Esophagus mucosa (tissue), 1 donor: ENCODE measurements at regions not wholly inside any gene's neighbourhood (a gene's known extent, or its start where the extent isn't known, plus 50 kb on each side); places are given as distances from the start of the nearest gene placed in this dataset.
"Not testable (repeated sequence)": the region's sequence is repeated elsewhere in the genome, so short reads cannot be mapped to it uniquely, and the experiment has no call there.

ENCODE experiments used
- ATAC-seq: fragments of 200-7000 bp; cut with Tn5 transposase; one replicate; pipeline ENCODE4 v1.9.1; 2020
- donor health status: DM: yes; HTN: yes; CAD: no.

DNA sequence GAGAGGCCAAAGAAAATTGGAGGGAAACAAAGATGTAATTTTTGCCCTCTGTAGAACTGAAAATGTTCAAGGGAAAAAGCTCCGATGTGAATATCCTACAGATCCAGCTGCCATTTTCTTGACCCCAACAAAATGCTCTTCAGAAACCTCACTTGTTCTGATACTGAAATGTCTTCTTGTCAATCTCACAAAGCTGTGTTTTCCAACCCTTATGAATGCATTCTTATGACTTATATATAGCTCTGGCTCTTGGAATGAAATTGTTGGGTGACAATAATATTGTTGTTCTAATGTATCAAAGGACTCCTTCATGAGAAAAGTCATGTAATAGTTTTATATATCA is 157.1 kb upstream of the TGFBR2 start:
- no peak for ATAC-seq

DNA sequence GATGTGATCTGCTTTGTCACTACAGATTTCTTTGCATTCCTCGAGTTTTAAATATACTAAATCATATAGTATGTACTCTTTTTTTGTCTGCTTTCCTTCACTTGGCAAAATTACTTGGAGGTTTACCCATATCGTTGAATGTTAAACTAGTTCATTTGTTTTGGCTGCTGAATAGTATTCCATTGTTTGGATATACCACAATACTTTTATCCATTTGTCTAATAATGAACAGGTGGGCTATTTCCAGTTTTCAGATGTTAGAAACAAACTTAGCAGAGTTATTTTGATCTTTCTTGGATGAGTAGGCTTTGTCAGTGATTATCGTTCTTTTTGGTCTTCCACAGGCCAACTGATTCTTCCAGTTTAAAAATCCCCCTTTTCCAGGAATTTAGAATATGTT is 154.0 kb upstream of the TGFBR2 start:
- ATAC-seq = no peak

DNA sequence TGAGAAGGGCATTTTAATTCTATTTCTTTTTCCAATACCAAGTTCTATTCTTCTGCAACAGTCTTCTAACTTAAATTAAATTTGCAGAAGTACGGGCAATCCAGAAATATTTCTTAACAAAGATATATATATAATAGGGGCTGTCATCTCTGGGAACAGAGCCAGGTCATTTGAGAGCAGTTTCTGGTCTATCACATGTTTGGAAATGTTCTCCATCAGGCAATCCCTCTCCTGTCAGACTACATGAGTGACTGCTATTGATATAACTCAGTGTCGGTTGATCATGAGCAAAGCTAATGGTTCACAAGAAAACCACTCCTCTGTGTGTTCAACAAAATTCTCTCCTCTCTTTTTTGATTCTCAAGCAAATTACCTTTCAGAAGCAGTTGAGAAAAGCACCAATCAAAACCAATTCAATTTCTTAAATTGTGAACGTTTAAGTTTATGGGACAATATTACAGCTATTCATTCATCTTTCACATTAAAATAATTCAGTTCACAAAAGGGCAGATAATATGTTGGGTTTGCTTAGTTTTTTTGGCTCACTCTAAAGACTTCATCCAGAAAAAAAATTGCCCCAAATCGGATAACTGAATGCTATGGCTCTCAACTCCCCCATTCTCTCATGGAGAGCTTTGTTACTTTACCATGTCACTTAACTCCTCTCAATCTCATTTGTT is 152.9 kb upstream of the TGFBR2 start:
- ATAC-seq = no peak

DNA sequence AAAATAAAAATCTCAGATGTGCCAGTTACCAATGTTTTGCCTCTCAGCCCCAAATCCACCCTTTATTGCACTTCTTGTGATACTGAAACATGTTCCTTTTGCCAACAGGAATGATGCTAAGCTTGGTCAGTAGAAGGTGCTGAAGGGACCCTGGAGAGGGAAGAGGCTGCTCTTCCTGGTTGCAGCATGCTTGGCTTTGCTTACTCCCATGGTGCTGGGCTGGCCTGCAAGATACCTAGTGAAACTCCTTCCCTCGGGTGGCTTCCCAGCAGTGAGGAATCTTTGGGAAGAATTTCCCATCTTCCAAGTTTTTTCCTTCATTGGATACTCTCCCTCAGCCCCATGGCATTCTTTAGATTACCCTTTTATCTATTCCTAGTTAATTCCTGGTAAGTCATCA is 151.8 kb upstream of the TGFBR2 start:
- ATAC-seq = no peak

DNA sequence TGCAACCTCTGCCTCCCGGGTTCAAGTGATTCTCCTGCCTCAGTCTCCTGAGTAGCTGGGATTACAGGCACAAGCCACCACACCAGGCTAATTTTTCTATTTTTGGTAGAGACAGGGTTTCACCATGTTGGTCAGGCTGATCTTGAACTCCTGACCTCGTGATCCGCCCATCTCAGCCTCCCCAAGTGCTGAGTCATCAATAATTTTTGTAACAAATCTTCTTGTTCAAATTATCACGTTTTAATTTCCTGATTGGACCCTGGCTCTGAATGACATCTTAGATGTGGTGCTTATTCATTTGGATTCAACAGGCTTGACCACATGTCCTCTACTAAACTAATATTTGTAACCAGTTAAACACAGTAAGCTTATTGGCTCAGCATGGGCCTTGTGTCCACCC is 151.3 kb upstream of the TGFBR2 start:
- ATAC-seq = not testable (repeated sequence)

DNA sequence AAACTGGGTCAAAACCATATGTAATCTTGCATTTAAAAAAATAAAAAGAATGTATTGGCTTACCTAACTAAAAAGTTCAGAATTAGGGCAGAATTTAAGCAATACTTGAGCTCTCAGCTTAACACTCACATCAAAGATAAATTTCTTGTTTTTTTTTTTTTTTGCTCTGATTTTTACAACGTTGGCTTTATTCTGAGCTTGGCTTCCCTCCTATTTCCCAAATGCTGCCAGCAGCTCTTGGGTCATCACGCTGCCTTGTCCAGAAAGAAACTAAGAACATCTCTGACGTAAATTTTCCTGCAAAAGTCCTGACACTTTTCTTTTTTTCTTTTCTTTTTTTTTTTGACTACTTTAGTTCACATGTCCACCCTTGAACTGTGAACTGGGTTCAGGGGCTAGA is 150.6 kb upstream of the TGFBR2 start:
- no peak for ATAC-seq

DNA sequence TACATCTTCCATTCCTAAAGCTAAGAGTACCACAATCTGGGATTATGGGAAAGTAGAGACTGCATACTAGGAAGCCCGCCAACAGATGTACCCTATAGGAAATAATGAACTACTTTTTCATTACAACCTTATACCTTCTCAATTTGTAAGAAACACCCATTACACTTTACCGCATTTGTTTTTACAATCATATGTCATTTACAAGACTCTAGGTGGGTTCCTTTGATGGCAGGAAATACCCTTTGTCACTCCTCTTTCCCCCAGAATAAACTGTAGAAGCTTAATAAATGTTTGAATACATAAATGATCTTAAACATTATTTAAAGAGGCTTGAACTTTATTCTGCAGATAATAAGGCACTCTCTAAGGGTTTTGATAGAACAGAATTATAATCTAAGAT is 150.1 kb upstream of the TGFBR2 start:
- no peak for ATAC-seq

DNA sequence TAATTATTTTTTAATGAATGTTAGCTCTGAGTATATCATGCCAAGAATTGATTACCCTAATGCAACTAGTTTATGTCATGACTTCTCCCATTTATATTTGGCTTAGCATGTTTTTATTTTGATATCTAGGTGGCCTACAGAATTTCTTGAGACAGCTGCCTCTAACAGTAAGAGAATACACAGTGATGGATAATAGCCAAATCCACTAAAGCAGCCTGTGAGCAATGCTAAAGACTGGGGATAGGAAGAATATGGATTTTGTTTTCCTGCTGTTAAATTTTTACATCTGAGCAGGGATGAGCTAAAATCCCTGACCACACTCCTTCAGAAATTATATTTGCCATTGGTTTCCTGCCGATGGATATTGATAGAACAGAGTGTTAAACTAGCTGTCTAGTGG is 149.3 kb upstream of the TGFBR2 start:
- no peak for ATAC-seq

DNA sequence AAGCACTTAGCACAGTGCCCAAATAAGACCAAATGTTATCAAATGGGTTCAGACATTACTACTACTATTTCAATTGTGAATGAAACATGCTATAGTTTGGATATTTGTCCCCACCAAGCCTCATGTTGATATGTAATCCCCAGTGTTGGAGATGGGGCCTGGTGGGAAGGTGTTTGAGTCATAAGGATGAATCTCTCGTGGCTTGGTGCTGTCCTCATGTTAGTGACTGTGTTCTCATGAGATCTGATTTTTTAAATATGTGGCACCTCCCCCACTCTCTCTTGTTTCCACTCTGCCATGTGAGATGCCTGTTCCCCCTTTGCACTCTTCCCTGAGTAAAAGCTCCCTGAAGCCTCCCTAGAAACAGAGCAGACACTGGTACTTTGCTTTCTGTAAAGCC is 148.7 kb upstream of the TGFBR2 start:
- ATAC-seq = no peak

DNA sequence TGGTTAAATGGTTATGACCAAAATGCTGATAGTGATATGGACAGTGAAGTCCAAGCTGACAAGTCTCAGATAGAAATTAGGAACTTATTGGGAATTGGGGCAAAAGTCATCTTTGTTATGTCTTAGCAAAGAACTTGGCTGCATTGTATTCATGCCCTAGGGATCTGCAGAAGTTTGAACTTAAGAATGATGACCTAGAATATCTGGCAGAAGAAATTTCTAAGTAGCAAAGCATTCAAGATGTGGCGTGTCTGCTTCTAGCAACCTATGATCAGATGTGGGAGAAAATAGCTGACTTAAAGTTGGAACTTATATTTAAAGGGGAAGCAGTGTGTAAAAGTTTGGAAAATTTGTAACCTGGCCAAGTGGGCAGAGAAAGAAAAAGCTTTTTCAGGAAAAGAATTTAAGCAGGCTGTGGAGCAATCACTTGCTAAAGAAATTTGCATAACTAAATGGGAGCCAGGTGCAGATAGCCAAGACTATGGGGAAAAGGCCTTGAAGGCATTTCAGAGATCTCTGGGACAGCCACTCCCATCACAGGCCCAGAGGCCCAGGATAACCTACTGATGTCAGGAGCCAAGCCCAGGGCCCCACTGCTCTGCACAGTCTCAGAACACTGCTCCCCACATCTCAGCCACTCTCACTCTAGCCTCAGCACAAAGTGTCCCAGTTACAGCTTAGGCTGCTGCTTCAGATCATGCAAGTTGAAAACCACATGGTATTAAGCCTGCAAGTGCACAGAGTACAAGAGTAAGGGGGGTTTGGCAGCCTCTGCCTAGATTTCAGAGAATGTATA is 147.8 kb upstream of the TGFBR2 start:
- no peak for ATAC-seq

DNA sequence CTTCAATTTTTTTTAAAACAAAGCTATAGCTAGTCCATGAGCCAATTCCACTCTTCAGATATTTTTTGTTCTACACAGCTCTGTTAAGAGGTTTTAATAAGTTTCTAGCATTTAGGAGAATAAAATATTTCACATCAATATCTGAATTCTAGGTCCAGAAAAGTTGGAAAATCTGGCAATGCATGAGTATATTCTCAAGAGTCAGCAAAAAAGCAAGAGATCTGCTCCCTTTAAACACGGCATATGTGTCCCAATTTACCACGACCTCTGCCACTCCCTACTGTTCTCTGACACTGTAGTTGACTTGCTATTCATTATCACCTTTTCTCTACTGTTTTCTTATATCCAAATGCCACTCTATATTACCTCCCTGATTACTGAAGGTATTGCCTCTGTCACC is 145.1 kb upstream of the TGFBR2 start:
- no peak for ATAC-seq

DNA sequence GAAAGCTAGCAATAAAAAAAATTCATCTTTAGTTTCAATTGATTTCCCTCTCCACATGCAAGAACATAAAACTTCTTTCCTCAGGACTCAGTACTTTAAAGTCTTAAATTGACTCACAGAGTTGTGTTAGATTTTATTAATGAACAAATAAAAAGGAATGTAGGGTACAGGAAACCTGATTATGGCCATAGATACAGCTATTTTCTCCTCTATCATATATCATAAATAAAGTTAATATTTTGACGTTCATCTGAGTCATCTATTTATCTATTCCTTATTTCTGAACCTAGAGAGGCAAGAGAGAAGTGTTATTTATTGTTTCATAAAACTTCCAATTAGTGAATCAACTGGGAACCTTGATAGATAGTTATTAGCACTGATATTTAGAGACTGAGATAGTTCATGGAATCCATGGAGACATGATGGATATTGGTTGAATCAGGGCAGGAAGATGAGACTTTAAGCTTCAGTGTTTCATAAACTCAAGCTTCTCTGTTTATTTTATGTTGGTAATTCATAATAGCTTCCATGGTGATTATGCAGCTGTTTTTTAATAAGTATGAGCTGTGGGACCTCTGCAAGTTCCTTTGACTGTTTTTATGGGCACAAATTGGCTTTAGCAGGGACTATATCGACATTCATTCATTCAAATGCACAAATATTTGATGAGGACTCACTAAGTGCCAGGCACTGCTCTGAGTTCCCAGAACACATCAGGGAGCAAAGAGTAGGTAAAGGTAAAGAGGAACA is 143.5 kb upstream of the TGFBR2 start:
- no peak for ATAC-seq

DNA sequence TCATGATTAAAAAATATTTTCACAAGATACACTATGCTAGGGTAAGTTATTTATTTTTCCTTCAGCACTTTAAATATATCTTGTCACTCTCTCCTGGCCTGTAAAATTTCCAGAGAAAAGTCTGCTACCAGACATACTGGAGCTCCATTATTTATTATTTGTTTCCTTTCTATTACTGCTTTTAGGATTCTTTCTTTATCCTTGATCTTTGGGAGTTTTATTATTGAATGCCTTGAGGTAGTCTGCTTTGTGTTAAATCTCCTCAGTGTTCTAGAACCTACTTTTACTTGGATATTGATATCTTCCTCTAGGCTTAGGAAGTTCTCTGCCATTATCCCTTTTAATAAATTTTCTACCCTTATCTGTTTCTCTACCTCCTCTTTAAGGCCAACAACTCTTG is 142.0 kb upstream of the TGFBR2 start:
- ATAC-seq = no peak

DNA sequence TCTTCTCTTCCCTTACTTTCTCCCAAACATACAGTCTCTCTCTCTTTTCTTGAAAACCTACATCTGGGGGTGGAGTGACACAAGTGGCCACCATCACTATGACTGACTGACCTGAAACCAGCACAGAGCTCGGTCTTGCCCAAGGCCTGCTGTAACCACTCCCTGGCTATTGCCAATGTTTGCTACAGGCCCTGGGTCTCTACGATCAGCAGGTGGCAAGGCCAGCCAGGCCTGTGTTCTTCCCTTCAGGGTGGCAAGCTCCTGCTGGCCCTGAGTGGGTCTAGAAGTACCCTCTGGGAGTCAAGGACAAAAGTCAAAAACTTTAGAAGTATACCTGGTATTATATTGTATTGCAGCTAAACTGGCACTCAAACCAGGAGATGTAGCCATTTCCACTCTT is 140.9 kb upstream of the TGFBR2 start:
- ATAC-seq = no peak

DNA sequence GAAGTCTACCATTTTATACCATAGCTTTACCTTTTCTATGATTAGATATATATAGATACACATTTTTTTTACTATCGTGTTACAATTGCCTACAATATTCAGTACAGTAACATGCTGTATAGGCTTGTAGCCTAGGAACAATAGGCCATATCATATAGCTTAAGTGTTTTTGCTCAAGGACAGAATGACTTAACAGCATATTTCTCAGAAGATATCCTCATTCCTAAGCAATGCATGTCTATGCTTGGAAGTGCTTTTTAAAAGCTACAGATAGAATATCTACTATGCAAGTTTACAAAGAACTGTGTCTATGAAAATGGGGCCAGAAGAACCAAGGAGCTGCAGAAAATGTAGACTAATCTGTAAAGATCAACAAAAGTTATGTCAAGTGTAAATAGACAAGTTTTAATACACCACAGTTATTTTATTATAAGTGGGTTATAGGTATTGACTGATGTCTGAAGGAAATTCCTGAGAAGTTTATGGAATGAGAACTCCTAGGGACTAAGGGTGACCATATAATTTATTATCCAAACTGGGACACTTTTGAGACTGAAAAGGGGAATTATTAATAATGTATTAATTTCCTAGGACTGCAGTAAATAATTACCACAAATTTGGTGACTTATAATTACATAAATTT is 138.7 kb upstream of the TGFBR2 start:
- ATAC-seq = no peak

DNA sequence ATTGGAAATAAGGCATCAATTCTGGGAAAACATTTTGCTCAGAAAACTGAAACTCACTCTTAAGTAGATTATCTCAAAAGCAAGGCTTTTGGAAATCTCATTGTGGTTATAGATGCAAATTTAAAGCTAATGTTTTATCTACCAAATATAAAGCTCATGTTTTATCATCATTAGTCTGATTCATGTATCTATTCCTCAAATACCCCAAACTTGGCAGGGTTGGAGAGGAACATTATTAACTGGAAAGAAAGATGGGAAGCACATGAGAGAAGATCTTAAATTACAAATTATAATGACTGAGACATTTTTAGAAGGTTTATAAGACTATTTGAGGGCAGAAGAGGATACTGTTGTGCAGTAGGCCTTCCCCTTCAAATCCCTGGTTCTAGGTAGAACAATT is 137.3 kb upstream of the TGFBR2 start:
- no peak for ATAC-seq

DNA sequence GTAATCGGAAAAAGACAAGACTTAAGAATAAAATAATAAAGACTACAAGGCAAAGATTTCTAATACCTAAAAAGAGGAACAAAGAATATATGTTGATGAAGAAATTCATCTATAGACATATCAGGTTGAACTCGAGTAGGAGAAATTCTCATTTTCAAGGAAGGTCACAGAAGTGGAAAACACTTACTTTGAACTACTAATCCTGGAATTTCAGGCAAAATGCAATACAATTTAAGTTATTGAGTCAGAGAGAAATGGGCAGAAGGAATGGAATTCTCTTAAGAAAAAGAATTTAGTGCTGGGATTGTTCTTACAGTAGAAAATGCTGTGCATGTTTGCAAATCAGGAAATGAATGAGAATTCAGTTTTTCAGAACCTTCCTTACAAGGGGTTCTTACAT is 135.9 kb upstream of the TGFBR2 start:
- no peak for ATAC-seq

DNA sequence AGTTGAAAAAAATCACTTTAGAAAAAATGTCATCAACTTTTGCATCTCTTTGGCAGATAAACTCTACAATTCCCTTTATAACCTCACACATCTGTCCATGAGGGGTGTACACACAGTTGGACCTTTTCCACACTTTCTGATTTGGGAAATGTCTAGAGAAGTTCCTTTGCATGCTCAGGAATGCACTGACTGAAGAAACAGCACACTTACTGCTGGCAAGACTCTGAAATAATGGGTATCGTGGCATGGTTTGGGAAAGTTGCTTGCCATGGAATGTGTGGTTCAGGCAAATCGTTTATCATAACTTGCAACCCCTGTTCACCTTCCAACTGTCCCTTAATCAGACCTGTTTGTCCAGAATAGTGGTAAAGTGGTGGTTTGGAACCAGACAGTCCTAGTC is 135.3 kb upstream of the TGFBR2 start:
- no peak for ATAC-seq

DNA sequence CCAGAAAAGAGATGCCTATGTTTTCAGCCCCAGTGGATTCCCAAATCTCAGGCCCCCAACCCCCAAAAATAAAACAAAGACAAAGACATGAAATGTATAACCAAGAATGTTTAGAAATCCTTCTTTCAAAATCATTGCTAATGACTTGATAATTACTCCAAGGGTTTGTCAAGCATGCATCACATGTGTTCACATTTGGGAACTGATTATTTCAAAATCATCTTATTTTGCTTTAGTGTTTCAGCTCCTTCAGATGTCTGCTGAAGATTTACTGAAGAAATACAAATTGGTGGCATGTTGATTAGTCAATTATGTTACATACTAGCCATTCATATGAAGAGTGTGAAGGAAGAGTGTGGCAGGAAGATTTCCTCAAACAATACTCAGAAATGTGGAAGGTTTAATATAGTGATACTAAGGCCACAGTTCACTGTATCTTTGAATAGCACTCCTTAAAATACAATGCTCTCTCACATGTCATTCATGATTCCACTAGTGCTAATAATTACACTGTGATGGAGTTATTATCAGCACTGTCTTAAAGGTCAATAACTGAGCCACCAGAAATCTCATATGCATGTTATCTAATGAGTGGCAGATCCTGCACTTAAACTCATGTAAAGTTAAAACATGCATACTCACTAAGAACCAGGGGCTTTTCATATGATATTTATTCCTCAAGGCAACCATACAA is 134.5 kb upstream of the TGFBR2 start:
- ATAC-seq = no peak

DNA sequence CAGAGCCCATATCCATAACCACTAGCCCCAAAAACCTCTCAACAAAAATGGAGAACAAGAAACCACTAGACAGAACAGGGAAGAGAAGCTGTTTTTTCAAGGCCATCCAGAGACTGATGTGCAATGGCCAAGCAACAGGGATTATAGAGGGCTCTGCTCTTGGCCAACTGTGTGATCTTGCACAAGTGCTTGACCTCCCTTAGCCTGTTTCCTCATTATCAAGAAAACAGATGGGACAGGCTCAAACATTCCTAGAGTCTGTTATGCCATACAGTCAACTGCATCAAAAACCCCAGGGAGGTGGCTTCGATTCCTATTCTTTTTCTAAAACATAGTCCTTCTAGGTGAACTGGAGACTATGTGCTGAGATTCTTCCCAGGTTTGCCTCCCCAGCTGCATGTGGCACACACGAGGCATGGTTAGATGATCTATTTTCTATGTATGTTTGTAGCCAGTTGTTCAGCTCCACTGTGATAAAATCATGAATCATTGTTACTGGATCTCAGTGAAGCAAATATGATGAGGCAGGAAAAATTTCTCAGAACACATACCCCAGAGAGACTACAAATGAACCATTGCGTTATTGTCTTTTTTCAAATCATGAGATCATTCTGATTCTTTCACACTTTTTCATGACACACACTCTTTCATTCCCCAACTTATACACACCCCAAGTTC is 132.9 kb upstream of the TGFBR2 start:
- ATAC-seq = peak; percentile 31

DNA sequence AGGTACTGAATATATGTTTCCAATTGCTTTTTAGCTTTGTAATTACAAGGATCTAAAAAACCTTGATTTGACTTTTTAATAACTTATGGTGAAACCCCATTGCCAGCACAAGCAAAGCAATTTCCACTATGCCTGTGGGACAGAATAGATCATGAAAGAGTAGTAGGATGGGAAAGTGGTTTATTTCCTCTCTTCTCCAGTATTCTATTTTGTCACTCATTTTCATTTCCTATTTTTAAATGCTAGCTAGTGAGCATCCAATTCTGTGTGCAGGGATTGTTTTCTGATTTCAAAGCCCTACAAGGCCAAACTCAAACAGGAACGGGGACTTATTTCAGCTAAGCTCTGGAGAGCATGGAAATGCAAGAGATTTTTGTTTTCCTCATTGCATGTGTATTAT is 132.0 kb upstream of the TGFBR2 start:
- no peak for ATAC-seq
